DND-41 (cell line): ENCODE measurements at regions not wholly inside any gene's neighbourhood (a gene's known extent, or its start where the extent isn't known, plus 50 kb on each side); places are given as distances from the start of the nearest gene placed in this dataset.

Experiments
- CTCF ChIP-seq: IDR thresholded peaks from 2 replicates; pipeline ENCODE4 v1.5.1; 2012; ENCODE audit warnings: borderline replicate concordance, low read length, moderate library complexity, mild to moderate bottlenecking; ENCODE audit not compliant: poor library complexity, severe bottlenecking; ENCODE audit errors: extremely low read depth
- EZH2 ChIP-seq: IDR thresholded peaks from 3 replicates; pipeline ENCODE4 v1.6.1; 2012; ENCODE audit warnings: borderline replicate concordance, low read depth, mild to moderate bottlenecking, moderate library complexity, low read length, inconsistent platforms; ENCODE audit not compliant: severe bottlenecking

GRCh38 chr18:40357536-40357935 is 1597.5 kb upstream of the PIK3C3 start:
- no peak for TF ChIP-seq CTCF
- no peak for TF ChIP-seq EZH2
